ENCODE measurements at regions not wholly inside any gene's neighbourhood (a gene's known extent, or its start where the extent isn't known, plus 50 kb on each side); places are given as distances from the start of the nearest gene placed in this dataset.

GRCh38 chr6:120407696-120408095 is 926.6 kb downstream of the TBC1D32 start:
- TF ChIP-seq CTCF (IDR thresholded peaks at IDR 0.05) (no peak), POLR2A (IDR thresholded peaks at IDR 0.05) (no peak)

Measured in heart left ventricle (tissue), 13 donors.